Activated CD4-positive, alpha-beta T cell treated with anti-CD3 and anti-CD28 coated beads, Interleukin-2, amount 50 U/mL, for 16 hours (primary cell): ENCODE measurements at regions not wholly inside any gene's neighbourhood (a gene's known extent, or its start where the extent isn't known, plus 50 kb on each side); places are given as distances from the start of the nearest gene placed in this dataset.
"Not testable (repeated sequence)": the region's sequence is repeated elsewhere in the genome, so short reads cannot be mapped to it uniquely, and the experiment has no call there.

Experiments
- DNase-seq: peaks from one replicate; pipeline ENCODE4 v3.0.0-alpha.2; 2020

DNA sequence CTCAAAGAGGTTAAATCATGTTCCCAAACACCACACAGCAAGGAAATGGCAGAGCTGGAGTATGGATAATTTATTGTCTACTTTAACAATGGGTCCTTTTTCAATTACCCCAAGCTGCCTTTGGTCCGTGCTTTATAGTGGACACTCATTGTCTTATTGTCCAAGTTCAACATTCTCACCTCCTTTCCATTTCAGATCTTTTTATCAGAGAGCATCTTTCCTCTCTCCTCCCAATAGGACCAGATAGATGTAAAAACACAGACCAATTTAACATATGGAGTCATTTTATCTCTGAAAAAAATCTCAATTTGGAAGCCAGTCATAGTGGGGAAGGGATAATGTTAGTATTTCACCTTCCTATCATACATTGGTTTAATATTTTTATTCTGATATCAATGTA, 83.5 kb upstream of the WAC start:
- no peak for DNase-seq

DNA sequence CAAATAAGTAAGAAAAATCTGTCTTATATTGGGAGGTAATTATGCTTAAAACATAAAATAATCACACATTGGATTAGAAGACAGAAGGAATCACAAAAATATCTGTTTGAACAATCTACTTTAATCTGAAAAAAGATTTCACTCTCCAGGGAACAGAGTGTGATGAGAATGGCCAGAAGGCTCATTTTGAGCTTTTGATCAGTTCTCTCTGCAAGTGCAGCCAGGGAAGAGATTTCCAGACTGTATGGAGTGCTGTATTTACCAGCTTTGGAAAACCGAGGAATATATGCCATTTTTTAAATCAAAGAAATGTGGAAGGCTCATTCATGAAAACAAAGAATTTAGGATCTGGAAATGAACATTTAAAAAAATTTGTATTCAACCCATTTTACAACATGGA, 83.0 kb upstream of the WAC start:
- DNase-seq = no peak

DNA sequence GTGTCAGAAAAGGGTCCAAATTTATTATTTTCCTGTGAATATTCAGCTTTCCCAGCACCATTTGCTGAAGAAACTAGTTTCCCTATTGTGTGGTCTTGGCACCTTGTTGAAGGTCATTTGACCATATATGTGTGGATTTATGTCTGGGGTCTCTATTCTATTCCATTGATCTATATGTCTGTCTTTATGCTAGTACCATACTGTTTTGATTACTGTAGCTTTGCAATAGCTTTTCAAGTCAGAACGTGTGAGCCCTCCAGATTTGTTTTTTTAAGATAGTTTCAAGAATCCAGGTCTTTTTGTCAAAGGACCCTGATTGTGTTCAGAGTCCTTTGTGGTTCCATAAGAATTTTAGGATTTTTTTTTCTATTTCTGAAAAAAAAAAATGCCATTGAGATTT, 79.0 kb upstream of the WAC start:
- no peak for DNase-seq

DNA sequence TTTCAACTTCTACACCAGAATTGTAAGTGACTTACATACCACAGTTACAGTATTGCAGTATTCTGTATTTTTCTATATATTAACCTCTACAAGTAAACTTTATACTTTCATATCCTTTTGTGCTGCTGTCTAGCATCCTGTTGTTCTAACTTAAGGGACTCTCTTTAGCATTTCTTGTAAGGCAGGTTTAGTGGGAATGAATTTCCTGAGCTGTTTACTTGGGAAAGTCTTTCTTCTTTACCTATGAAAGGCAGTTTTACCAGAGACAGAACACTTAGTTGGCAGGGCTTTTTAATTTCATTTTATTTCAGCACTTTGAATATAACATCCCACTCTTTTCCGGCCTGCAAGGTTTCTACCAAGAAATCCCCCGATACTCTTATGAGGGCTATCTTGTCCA, 75.8 kb upstream of the WAC start:
- DNase-seq = no peak

DNA sequence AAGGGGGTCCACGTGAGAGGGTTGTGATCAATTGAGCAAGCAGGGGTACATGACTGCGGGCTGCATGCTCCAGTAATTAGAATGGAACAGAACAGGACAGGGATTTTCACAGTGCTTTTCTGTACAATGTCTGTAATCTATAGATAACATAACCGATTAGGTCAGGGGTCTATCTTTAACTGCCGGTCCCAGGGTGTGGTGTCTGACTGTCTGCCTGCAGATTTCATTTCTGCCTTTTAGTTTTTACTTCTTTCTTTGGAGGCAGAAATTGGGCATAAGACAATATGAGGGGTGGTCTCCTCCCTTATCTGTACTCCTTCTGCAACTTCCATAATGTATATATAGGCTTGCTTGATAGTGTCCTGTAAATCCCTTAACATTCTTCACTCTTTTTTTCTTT, 75.0 kb upstream of the WAC start:
- DNase-seq = not testable (repeated sequence)

DNA sequence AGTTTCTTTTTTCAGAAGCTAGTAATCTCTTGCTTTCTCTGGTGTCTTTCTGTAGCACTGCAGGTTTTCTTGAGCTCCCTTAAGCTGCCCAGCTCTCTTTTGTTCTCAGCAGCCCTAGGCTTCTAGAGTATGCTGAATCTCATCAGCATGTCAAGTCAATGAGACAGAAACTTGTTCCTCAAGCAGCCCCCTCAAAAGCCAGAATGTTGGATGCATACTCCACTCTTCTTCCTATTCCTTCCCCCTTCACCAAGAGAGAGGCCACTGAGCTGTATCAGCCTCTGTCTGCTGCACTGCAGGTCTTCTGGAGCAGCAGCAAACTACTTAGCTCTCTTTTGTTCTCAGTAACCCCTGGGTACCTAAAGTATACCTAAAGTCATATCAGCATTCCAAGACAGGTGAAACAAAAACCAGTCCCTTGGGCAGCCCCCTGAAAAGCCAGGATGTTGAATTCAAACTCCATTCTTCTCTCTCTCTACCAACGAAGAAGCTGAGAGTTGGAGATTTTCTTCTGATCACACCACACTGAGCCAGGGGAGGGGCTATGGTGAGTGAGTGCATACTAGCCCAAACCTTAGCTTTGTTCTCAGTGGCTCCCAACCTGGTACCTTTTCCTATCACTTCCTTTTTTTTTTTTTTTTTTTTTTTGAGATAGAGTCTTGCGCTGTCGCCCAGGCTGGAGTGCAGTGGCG, 73.3 kb upstream of the WAC start:
- no peak for DNase-seq

DNA sequence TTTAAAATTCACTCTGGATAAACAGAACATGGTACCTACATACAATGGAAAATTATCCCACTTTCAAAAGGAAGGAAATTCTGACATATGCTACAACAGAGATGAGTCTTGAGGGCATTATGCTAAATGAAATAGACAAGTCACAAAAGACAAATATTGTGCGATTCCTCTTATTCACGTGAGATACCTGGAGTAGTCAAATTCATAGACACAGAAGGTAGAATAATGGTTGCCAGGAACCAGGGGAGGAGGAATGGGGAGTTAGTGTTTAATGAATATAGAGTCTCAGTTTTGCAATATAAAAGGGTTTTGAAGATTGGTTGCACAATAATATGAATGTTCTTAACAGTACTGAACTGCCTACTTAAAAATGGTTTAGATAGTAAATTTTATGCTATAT, 69.8 kb upstream of the WAC start:
- no peak for DNase-seq

DNA sequence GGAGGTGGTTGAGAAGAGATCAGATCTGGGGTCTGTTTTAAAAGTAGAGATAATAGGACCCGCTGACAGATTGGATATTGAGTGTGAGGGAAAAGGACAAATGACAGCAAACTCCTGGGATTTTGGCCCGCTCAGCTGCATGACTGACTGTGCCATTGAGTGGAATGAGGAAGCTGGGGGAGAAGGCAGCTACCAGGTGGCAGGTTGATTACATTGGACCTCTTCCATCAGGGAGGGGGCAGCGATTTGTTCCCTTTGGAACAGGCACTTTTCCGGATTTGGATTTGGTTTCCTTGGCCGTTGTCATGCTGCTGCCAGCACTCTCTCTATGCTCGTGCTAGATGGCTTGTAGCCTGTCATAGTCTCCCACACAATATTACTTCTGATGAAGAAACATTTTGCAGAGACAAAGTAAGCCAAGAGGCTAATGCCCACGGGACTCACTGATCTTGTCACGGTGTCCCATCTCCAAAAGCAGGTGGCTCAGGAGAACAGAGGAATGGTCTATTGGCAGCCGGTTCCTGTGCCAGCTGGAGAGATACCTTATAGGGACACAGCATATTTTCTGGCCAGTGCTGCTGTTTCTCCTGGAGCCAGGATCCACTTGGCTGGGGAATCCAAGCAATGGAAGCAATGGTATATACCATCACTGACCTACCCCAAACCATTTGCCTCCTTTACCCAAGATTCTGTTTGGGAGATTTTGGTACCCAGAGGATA, 69.1 kb upstream of the WAC start:
- DNase-seq = no peak

DNA sequence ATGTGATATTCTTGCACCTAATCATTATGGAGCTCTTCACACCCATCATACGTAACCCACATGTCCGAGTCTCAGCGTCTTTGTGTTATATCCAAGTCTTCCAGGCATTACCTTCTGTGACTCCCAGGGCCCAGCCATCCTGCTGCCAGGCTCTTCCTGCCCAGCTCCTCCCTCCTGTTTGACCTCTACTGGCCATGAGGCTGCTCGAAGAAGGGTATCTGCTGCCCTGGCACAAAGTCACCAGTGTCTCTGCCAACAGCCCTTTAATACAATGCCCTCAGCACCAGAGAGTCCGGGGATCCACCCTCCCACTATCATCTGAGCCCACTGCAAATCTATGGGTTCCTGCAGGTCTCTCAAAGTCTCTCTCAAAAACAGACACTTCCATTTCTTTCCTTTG, 65.3 kb upstream of the WAC start:
- no peak for DNase-seq

DNA sequence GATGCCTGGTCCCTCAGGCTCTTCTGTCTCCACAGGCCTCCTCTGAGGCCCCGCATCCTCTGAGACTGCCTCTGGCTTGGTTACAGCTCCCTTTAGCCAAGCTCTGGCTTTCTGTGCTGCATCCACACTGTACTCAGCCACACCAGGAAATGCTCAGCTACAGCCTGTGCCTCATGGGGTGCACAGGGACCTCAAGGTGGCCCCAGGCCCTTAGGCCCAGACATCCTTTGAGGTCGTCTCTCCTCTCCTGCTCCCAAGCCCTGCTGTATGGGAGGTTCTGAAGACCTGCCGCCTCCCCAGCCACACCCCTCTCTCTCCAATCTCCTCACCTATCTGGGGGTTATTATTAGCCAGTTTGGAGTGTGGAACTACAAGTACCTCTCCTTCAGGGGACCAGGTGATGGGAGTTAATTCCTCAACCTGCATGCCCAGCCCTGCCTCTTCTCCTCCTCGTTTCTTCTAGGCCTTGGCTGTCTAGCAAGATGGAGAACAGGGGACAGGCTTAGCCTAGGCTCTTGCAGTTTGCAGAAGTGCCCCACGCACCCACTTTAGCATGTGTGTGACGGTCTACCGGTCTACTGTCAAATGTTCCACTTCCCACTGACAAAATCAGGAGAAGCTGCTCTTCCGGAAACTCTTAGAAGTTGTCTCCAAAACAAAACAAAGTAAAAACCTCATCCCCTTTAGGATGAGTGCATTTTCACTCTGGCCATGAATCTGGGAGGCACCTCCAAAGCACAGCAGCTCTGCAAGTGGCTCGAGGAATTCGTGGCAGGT, 64.0 kb upstream of the WAC start:
- no peak for DNase-seq

DNA sequence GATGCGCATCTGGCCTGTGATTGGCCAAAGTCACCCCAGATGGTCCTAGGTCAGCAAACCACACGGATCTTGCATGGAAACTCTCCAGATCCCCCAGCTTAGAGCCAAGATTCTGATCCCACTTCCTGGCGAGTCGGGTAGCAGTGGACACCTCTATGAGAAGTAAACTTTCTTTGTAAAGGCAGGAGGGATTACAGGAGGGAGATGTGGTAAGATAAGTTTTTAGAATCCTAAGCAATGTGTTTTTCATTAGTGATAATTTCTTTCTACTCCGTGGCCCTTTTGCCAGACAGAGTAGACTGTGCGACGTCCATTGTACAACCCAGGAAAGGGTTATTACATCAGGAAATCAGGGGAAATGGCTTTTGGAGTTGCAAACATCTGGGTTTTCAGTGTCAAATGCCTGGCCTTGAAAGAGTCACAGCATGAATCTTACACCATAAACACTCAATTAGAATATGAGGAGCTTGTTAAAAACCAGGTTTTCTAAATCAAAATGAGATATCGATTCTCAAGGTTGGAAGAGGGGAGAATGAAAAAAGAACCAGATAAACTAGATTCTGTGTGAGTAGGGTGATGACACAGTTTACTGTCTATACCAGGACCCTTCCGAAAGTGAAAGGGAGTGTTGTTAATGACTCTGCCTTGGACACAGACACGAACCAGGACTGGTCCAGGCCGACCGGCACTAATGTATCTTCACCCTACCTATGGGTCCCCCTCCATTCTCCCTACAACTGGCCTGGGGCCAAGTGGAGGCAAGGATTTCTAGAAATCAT, 61.9 kb upstream of the WAC start:
- DNase-seq = no peak

DNA sequence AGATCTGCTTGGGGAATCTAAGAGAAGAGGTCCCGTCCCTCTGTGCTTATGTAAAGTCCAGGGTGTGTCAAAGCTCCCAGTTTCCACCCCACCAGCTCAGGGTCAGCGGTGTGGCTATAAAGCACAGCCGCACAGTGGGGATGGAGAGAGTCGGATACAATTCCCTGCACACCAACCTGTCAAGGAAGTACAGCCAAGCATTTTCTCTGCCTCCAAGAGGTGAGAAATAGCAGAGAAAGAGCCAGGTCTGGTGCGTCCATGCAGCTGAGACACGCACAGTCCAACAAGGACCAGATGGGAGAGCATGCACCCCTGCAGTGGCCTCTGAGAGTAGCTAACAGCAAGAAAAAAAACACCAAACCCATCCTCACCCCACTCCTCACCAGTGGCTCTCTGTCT, 61.3 kb upstream of the WAC start:
- DNase-seq = no peak

DNA sequence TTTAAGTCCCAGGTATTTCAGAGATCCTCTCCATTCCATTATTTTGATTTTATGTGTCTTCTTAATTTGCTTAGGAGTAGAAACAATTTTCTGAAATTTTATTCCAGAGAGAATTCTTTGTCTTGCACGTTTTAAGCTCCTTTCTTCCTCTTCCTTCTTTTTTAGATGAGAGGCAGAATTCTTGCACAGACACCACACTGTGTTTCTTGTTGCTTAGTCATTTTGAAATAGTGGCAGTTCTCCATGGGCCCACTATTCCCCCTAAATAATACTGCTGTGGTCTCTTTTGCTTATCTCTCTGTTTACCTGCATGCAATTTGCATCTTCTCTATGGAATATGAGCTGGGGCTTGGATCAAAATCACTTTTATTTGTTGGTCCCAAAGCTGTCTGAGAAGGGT, 54.3 kb upstream of the WAC start:
- no peak for DNase-seq

DNA sequence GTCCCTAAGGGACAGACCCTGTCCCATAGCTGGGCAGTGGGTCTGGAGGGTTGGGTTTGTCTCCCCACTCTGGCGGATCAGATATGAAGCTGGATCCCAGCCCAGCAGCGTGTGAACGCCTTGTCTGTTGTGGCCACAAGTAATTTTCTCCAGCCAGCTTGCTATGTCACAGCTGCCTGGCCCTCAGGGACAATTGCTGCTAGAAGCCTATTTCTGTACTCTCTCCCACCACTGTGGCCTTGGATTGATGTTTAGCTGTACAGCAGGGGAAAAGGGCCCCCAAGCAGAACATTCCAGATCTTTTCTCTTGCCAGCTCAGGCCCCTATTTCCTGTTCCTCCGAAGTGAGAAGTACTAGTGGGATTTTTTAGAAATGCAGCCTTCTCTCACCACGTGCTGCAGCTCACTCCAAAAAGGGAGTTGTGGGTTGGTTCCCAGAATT, 53.5 kb upstream of the WAC start:
- DNase-seq = no peak

DNA sequence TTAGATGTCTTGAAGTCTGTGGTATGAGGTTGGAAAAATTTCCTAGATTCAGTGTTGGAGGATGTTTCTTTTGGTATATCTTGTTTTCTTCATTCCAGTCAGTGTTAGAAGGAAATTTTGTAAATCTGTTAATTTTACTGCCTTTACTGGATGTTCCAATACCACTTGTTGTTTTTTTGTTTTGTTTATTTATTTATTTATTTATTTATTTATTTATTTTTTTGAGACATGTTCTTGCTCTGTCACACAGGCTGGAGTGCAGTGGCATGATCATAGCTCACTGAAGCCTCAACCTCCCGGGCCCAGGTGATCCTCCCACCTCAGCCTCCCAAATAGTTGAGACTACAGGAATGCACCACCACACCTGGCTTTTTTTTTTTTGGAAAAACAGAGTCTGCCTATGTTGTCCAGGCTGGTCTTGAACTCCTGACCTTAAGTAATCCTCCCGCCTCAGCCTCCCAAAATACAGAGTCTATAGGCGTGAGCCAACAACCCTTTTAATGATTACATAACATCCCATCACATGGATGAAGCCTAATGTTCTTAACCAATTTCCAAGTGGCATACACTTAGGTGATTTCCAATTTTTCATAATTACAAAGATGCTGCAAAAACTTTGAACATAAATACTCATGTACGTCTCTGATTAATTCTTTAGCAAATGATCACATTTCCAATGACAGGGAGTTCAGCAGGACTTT, 52.8 kb upstream of the WAC start:
- DNase-seq = no peak

DNA sequence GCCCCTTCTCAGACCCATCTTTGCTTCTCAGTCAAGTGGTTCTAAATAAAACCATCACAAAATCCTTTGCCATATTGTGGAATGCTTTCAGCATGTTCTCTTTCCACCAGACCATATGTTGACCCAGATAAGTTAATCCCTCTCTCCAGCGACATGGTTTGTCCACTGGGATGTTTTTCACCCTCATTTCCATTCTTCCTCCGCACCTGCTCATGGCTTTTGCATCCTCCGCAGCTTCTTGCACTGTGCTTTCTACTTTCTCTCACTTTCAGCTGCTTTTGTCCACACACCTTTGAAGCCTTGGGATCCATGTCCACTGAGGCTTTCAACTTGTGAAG, 52.3 kb upstream of the WAC start:
- no peak for DNase-seq

DNA sequence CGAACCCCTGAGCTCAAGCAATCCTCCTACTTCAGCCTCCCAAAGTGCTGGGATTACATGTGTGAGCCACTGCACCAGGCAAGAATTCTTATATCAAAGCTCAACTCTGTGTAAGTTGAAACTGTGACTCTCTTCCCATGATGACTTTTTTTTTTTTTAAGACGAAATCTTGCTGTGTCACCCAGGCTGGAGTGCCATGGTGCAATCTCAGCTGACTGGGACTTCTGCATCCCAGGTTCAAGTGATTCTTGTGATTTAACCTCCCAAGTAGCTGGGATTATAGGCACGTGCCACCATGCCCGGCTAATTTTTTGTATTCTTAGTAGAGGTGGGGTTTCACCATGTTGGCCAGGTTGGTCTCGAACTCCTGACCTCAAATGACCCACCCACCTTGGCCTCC, 51.6 kb upstream of the WAC start:
- DNase-seq = not testable (repeated sequence)

DNA sequence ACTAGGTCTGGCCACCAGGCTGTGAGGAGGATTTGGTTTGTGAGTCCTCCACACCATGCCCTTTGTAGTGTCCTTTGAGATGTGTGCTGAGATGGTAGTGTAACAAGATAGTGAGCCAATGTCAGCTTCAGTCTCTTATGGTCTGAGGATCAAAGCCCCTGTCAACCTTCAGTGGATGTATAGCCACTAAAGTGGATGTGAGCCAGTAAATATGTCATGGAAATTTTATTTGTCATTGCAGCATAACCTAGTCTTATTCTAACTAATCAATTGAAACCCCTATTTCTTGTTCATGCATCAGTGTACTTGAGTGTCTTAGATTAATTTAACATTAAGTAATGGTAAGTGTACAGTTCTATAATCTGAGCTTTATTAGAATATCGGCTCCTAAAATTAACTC, 51.0 kb upstream of the WAC start:
- DNase-seq = no peak
